ENCODE measurements at regions not wholly inside any gene's neighbourhood (a gene's known extent, or its start where the extent isn't known, plus 50 kb on each side); places are given as distances from the start of the nearest gene placed in this dataset.

DNA sequence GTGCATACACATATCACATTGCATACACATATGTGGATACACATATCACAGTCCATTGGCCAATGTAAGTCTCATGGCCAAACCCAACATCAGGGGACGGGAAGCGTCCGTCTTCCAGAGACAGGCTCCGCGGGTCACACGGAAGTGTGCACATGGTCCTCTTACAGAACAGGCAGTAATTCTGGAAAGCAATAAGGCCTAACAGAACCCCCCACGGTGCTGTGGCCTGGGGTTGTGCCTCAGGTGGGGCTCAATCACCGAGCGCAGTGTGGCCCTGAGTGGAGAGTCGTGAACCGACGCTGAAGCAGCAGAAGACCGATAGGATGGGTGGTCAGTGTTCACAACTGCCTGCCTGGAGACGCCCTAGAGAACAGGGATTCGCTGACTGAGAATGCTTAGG, 857.3 kb downstream of the GALR1 start:
- Histone ChIP-seq H3K9me3 (no peaks in the 10 kb centered on the region), H3K27ac (no peak overlapping the region), H3K27me3 (no peaks in the 10 kb centered on the region), H3K36me3 (ENCODE audit: low read depth, missing control alignments) (no peaks in the 10 kb centered on the region), H3K4me1 (no peaks in the 10 kb centered on the region), H3K4me3 (no peak overlapping the region)
- TF ChIP-seq CTCF (IDR thresholded peaks at IDR 0.05) (no peak), POLR2A (IDR thresholded peaks at IDR 0.05) (no peak)
- 88 to 96% methylated on average over 15 of the region's 15 CpGs for WGBS, 2 donors
- intact Hi-C loops (cut with DNase I; ENCODE audit: low total_unique reads) = no loop called here
- DNase-seq = no peak

GRCh38 chr18:78107363-78107762, 857.7 kb downstream of the GALR1 start:
- WGBS, 2 donors = 86 to 89% methylated on average over 9 of the region's 9 CpGs

GRCh38 chr18:78108554-78108953, 858.9 kb downstream of the GALR1 start:
- DNase-seq = no peak
- intact Hi-C loops (cut with DNase I; ENCODE audit: low total_unique reads) = no loop called here
- no peak for TF ChIP-seq POLR2A (IDR thresholded peaks at IDR 0.05)
- TF ChIP-seq CTCF (IDR thresholded peaks at IDR 0.05) = no peak
- WGBS, 2 donors = 79 to 83% methylated on average over 5 of the region's 5 CpGs
- no peaks in the 10 kb centered on the region for H3K9me3 ChIP-seq
- no peaks in the 10 kb centered on the region for H3K4me1 ChIP-seq
- H3K36me3 ChIP-seq (ENCODE audit: low read depth, missing control alignments) = no peaks in the 10 kb centered on the region
- H3K27me3 ChIP-seq = no peaks in the 10 kb centered on the region
- H3K4me3 ChIP-seq = no peak overlapping the region
- no peak overlapping the region for H3K27ac ChIP-seq

More at GRCh38 chr18:78107363-78107762, 857.7 kb downstream of the GALR1 start:
- no peaks in the 10 kb centered on the region for H3K4me1 ChIP-seq
- no peaks in the 10 kb centered on the region for H3K9me3 ChIP-seq
- TF ChIP-seq POLR2A (IDR thresholded peaks at IDR 0.05) = no peak
- TF ChIP-seq CTCF (IDR thresholded peaks at IDR 0.05) = no peak
- no peak overlapping the region for H3K4me3 ChIP-seq
- H3K36me3 ChIP-seq (ENCODE audit: low read depth, missing control alignments) = no peaks in the 10 kb centered on the region
- DNase-seq = no peak
- no peak overlapping the region for H3K27ac ChIP-seq
- intact Hi-C loops (cut with DNase I; ENCODE audit: low total_unique reads) = no loop called here
- no peaks in the 10 kb centered on the region for H3K27me3 ChIP-seq

GRCh38 chr18:78113136-78113939, 863.7 kb downstream of the GALR1 start:
- Histone ChIP-seq H3K27ac (no peak overlapping the region), H3K27me3 (no peaks in the 10 kb centered on the region), H3K4me3 (no peak overlapping the region), H3K36me3 (ENCODE audit: low read depth, missing control alignments) (no peaks in the 10 kb centered on the region), H3K4me1 (no peaks in the 10 kb centered on the region), H3K9me3 (no peaks in the 10 kb centered on the region)
- 75 to 88% methylated on average over 22 of the region's 22 CpGs for WGBS, 2 donors
- TF ChIP-seq POLR2A (IDR thresholded peaks at IDR 0.05) = no peak
- TF ChIP-seq CTCF (IDR thresholded peaks at IDR 0.05) = no peak
- no peak for DNase-seq
- intact Hi-C loops (cut with DNase I; ENCODE audit: low total_unique reads) = no loop called here

- no peak overlapping the region for H3K4me3 ChIP-seq
- DNase-seq = no peak
- no peak for TF ChIP-seq CTCF (IDR thresholded peaks at IDR 0.05)
- TF ChIP-seq POLR2A (IDR thresholded peaks at IDR 0.05) = no peak
- intact Hi-C loops (cut with DNase I; ENCODE audit: low total_unique reads) = no loop called here
- no peaks in the 10 kb centered on the region for H3K9me3 ChIP-seq
- no peak overlapping the region for H3K27ac ChIP-seq
- 76 to 87% methylated on average over 7 of the region's 7 CpGs for WGBS, 2 donors
- H3K27me3 ChIP-seq = no peaks in the 10 kb centered on the region
- H3K4me1 ChIP-seq = no peaks in the 10 kb centered on the region
- no peaks in the 10 kb centered on the region for H3K36me3 ChIP-seq (ENCODE audit: low read depth, missing control alignments)
Measured at GRCh38 chr18:78113940-78114251, 864.2 kb downstream of the GALR1 start.
